Glomerular endothelial cell (primary cell): ENCODE measurements at regions not wholly inside any gene's neighbourhood (a gene's known extent, or its start where the extent isn't known, plus 50 kb on each side); places are given as distances from the start of the nearest gene placed in this dataset.

Experiments
- DNase-seq: peaks from one replicate; pipeline ENCODE4 v3.0.0-alpha.2; 2011; ENCODE audit warnings: low read depth, low spot score; ENCODE audit errors: extremely low read depth

GRCh38 chr6:133170602-133171001 is 70.6 kb upstream of the EYA4 start:
- DNase-seq = no peak

- no peak for DNase-seq
Observed at GRCh38 chr6:133171989-133172604, 69.1 kb upstream of the EYA4 start.

GRCh38 chr6:133173276-133173675 is 67.9 kb upstream of the EYA4 start:
- no peak for DNase-seq

GRCh38 chr6:133179481-133179880 is 61.7 kb upstream of the EYA4 start:
- DNase-seq = no peak

GRCh38 chr6:133183691-133184090 is 57.5 kb upstream of the EYA4 start:
- no peak for DNase-seq

- no peak for DNase-seq
Observed at GRCh38 chr6:133184798-133185372, 56.3 kb upstream of the EYA4 start.

GRCh38 chr6:133185731-133186130 is 55.4 kb upstream of the EYA4 start:
- no peak for DNase-seq

GRCh38 chr6:133187114-133187513 is 54.0 kb upstream of the EYA4 start:
- DNase-seq = no peak

- DNase-seq = no peak
Observed at GRCh38 chr6:133187657-133188453, 53.3 kb upstream of the EYA4 start.

GRCh38 chr6:133190912-133191311 is 50.2 kb upstream of the EYA4 start:
- no peak for DNase-seq

GRCh38 chr6:133191323-133191722 is 49.8 kb upstream of the EYA4 start:
- no peak for DNase-seq
